Stimulated activated CD8-positive, alpha-beta memory T cell treated with anti-CD3 and anti-CD28 coated beads, Interleukin-2, amount 100 ng/mL, for 48 hours (primary cell): ENCODE measurements at regions not wholly inside any gene's neighbourhood (a gene's known extent, or its start where the extent isn't known, plus 50 kb on each side); places are given as distances from the start of the nearest gene placed in this dataset.

ENCODE experiments used
- DNase-seq, 2 donors: peaks; one replicate each; pipeline ENCODE4 v3.0.0-alpha.2; 2020; ENCODE audit warnings: low read depth in 2 of 2

GRCh38 chr10:121171825-121172787 is 320.9 kb downstream of the WDR11 start:
- no peak for DNase-seq

- DNase-seq, result no peak
Measured at GRCh38 chr10:121179006-121179405, 327.8 kb downstream of the WDR11 start.

GRCh38 chr10:121182219-121182618 is 331.1 kb downstream of the WDR11 start:
- no peak for DNase-seq

- no peak for DNase-seq
Measured at GRCh38 chr10:121183236-121183635, 332.1 kb downstream of the WDR11 start.

- DNase-seq, result no peak
Measured at GRCh38 chr10:121183707-121184106, 332.5 kb downstream of the WDR11 start.

GRCh38 chr10:121185816-121186455 is 334.8 kb downstream of the WDR11 start:
- DNase-seq, result no peak

GRCh38 chr10:121187391-121187790 is 336.2 kb downstream of the WDR11 start:
- DNase-seq, result no peak

- no peak for DNase-seq
Measured at GRCh38 chr10:121188005-121188404, 336.8 kb downstream of the WDR11 start.

GRCh38 chr10:121189066-121189465 is 337.9 kb downstream of the WDR11 start:
- no peak for DNase-seq

GRCh38 chr10:121194696-121195523 is 343.7 kb downstream of the WDR11 start:
- DNase-seq, result no peak

- no peak for DNase-seq
Measured at GRCh38 chr10:121195524-121195910, 344.4 kb downstream of the WDR11 start.

- no peak for DNase-seq
Measured at GRCh38 chr10:121199081-121199480, 347.9 kb downstream of the WDR11 start.

- DNase-seq, result no peak
Measured at GRCh38 chr10:121205625-121206024, 354.5 kb downstream of the WDR11 start.

- no peak for DNase-seq
Measured at GRCh38 chr10:121211446-121211845, 360.3 kb downstream of the WDR11 start.

GRCh38 chr10:121213437-121213836 is 362.3 kb downstream of the WDR11 start:
- DNase-seq, result no peak

GRCh38 chr10:121216295-121216694 is 365.1 kb downstream of the WDR11 start:
- no peak for DNase-seq

GRCh38 chr10:121216721-121217181 is 365.6 kb downstream of the WDR11 start:
- no peak for DNase-seq

GRCh38 chr10:121217331-121217730 is 366.2 kb downstream of the WDR11 start:
- DNase-seq, result no peak

GRCh38 chr10:121221072-121221471 is 369.9 kb downstream of the WDR11 start:
- no peak for DNase-seq

GRCh38 chr10:121221991-121222390 is 370.8 kb downstream of the WDR11 start:
- DNase-seq, result no peak

- DNase-seq, result no peak
Measured at GRCh38 chr10:121222842-121223241, 371.7 kb downstream of the WDR11 start.

- DNase-seq, result no peak
Measured at GRCh38 chr10:121231079-121231478, 367.2 kb downstream of the FGFR2 start.
